ENCODE measurements at regions not wholly inside any gene's neighbourhood (a gene's known extent, or its start where the extent isn't known, plus 50 kb on each side); places are given as distances from the start of the nearest gene placed in this dataset.

DNA sequence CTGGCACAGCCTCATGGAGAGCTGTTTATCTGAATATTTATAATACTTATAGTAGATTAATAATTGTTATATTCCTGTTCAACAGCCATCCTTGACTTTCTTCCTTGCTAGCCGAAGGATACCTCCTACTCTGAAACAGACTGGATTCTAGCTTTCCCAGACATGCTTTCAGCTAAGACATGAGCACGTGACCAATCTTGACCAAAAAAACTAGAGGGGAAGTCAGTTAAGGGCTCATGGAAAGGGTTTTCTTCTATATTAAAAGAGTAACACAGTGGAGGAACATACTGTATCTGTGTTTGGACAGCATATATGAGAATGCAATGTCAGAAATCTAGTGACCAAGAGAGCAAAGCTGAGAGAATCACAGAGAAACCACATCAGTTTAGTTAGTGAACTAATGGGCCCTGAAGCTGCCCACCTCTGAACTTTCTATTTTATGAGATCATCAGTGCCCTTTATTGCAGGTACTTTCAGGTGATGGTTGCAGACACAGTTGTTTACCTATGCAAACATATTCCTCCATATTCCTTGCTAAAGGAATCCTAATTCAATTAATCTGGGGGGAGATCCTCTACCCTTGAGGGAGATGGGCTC lies 140.4 kb upstream of the SLC24A3 start:
- POLR2A ChIA-PET: no interaction called here
- CTCF ChIA-PET: no interaction called here

DNA sequence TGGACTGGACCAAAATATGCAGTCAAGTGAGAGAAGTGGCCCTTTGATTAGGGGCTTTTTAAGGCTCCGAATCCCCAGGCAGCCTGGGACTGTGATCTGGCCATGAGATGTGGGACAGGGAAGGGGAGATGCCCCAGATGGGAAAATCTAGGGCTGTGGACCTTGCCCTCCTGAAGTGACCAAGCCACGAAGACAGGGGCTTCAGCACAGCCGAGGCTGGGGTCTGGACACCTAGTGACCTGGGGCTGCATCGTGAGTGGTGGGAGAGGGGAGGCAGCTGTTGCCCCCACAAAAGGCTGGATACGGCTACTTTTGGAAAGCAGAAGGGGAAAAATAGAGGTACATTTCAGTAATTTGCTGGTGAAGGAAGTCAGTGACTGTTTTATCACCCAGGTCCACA lies 139.5 kb upstream of the SLC24A3 start:
- CTCF ChIA-PET: no interaction called here
- POLR2A ChIA-PET: no interaction called here

DNA sequence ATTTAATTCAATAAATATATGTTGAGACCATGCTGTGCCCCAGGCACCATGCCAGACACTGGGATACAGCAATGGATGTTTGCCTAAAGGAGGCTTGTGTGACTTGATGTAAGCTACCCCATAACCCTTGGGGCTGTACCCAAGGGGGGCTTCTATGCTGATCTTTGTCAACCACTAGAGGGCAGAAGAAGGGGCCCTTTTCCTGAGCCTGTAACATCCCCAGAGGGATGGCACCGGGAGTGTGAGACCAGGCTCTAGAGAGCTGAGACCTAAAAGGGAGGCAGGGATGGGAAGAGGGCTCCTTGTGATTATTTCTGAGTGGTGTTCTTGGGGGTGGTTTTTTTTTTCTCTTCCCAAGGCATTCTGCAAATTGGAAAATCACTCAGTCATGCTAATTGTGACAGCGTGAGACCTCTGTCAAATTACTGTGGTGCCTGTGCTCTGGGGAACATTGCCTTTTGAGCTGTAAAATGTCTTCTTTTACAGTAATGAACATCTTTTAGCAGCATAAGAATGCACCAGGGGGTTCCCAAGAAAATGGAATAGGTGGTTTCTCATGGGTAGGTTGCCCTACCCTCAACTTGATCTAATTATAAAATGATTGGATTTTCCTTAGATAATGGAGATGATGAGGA lies 138.7 kb upstream of the SLC24A3 start:
- ChIA-PET POLR2A (no interaction called here), CTCF (no interaction called here)

GRCh38 chr20:19074356-19074755 lies 138.1 kb upstream of the SLC24A3 start:
- ChIA-PET POLR2A (no interaction called here), CTCF (no interaction called here)

DNA sequence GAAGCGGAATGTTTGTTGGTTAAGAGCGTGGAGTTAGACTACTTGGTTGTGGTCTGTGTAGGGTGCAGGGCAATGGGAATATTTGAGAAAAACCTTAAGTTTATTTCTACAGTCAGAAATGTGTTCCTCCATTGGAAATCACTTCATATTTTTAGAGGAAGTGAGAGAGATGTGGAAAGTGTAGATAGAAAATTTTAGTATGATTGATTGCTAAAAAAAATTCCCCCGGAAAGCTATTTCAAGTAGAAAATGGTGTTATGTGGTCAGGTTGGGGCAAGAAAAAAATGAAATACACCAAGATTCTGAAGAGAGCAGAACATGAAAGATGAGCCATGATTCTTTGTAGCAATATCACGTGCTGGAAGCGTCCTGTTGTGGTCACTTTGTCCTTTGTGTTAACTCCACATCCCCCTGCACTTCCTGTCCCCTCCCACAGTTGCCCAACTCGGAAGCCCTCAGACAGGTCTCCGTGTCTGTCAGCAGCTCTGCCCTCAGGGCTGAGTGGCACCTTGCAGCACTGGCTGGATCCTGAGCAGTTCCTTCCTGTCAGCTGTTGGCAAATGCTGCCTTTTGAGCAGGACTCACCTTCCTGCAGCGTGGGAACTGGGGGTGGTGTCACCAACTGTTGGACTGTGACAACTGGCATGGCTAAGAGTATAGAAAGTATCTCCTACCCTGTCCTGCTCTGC lies 137.5 kb upstream of the SLC24A3 start:
- CTCF ChIA-PET: no interaction called here
- POLR2A ChIA-PET: no interaction called here

- ChIA-PET CTCF (no interaction called here), POLR2A (no interaction called here)
These were observed 134.8 kb upstream of the SLC24A3 start for GRCh38 chr20:19077370-19078220.

DNA sequence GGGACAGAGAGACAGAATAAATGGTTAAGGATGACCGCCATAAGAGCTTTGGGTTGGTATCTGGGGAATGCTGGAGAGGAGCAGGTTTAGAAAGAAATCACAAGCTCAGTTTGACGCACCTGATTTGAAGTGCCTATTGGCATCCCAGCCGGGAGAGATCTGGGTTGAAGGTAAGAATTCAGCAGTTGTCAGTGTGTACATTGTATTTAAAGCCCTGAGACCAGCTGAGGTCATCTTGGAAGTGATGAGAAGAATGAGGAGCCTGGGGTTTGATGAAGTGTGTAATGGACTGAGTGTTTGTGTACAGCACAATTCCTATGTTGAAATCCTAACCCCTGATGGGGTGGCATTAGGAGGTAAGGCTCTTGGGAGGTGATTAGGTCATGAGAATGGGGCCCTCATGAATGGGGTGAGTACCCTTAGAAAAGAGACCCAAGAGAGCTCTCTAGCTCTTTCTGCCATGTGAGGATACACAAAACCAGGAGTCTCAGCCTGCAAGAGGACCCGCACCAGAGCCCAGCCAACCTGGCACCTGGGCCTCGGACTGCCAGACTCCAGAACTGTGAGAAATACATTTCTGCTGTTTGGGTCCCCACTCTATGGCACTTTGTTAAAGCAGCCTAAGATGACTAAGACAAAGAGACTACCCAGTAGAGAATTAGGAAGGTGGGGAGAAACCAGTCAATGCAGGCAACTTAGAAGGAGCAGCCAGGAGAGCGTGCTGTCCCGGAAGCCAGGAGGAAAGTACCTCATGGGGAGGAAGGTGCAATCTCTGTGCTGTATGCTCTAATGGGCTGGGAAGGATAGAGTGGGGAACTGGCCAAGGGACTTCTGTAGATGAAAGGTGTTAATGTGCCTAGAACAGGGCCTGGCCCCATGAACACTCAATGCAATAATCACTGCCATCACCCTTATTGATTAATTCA lies 133.7 kb upstream of the SLC24A3 start:
- ChIA-PET POLR2A (no interaction called here), CTCF (no interaction called here)

DNA sequence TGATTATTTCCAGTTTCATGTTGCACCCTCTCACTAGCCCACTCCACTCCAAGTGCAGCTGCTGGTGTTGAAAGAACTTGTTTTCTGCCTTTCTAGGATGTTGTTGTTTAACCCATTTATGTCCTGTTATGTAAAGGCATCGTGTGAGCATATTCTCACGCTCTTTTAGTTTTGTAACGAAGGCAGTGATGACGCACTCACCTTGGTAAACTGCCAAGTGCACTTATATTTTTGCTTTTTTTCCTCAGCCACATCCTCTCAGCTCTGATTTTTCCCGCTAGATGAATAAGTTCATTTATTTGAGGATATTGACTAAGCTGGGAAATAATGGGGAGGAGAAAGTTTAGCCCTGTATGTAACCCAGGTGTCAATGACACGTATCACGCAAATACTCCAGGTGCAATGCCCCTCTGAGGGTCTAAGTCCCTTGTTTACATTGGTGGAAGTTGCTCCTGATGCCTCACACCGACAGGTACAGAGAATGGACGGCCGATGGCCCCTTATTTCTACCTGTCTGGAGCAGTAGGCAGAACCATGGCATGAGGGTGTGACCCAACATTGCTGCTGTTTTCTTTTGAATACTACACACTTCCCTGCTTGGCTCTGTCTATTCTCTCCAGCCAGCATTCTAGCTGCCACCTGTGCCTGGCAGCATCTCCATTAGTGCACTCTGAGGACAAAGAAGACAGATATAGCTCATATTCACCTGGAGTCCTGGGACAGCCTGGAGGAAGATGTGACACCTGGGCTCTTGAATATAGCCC lies 132.7 kb upstream of the SLC24A3 start:
- CTCF ChIA-PET: no interaction called here
- POLR2A ChIA-PET: no interaction called here

- POLR2A ChIA-PET: no interaction called here
- CTCF ChIA-PET: no interaction called here
These were observed 130.5 kb upstream of the SLC24A3 start for GRCh38 chr20:19081937-19082336.

GRCh38 chr20:19083136-19083621 lies 129.3 kb upstream of the SLC24A3 start:
- ChIA-PET CTCF (no interaction called here), POLR2A (no interaction called here)

- ChIA-PET POLR2A (no interaction called here), CTCF (no interaction called here)
These were observed 122.1 kb upstream of the SLC24A3 start for GRCh38 chr20:19090332-19090731.

GRCh38 chr20:19094959-19095541 lies 117.4 kb upstream of the SLC24A3 start:
- CTCF ChIA-PET: no interaction called here
- POLR2A ChIA-PET: no interaction called here

DNA sequence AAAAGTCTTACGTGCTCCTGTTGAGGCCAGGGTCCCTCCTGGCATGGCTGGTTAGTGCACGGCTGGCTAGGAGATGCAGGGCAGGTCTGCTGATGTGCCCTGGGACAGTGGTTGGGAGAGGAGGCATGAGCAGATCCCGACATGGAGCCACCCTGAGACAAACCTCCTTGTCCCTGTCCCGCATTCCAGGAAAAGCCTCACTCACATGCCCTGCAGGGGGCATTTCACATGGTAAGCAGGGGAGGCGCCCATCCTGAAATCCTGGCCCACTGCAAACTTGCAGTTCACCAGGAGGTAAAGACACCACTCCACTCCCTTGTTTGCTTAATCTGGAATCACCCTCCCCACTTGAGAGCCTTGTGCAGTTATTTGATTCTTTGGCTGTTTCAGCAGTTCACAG lies 116.7 kb upstream of the SLC24A3 start:
- ChIA-PET CTCF (no interaction called here), POLR2A (no interaction called here)

- ChIA-PET POLR2A (no interaction called here), CTCF (no interaction called here)
These were observed 115.6 kb upstream of the SLC24A3 start for GRCh38 chr20:19096843-19097242.

DNA sequence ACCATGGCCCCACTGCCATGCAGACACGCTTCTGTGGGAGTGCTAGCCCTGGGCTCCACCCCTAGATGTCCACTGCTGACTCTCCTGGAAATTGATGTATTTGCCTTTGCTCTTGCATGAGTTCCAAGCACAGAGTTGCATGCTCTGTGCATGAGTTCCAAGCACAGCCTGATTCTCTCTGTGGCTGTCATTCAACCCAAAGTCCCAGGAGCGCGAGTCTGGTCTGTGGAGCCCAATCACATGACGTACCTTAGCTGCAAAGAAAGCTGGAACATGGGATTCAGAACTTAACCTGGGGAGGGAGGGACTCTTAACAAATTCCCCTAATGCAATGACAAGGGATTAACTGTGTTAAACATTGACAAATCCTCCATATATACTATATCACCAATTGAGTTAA lies 114.3 kb upstream of the SLC24A3 start:
- ChIA-PET CTCF (no interaction called here), POLR2A (no interaction called here)

DNA sequence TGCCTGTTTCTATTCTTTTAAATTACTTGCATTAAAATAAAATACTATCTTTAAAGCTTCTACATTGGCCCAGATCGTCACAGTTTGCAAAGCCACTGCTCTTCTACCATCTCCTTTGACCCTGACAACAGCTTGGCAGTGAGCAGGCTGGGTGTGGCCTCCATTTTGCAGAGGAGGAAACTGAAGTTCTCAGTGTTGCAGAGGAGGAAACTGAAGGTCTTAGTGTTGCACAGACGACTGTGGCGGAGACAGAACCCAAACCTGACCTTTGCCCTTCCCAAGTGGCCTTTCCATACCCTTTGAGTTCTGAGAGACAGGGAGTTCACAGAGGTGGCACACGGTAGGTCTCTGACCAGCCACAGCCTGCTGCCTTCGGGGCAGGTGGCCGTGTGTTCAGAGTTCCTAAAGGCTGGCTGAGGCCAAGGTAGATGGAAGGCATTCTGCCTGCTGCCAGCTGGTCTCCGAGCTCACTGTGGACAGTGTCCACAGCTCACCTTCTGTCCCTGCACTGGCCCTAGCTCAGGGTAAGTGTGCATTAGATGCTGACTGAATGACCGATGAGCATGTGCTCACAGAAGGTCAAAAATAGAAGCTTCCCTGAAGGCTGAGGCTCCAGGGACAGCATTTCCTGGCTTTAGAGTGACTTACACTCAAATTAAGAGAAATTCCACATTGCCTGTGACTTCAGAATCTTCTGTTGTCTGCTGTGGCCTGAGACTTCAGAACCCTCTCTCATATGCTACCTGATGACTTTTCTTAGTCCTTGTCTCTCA lies 113.5 kb upstream of the SLC24A3 start:
- CTCF ChIA-PET: no interaction called here
- POLR2A ChIA-PET: no interaction called here

GRCh38 chr20:19099596-19100545 lies 112.6 kb upstream of the SLC24A3 start:
- POLR2A ChIA-PET: no interaction called here
- CTCF ChIA-PET: no interaction called here
